HG02885 (cell line): ENCODE measurements at regions not wholly inside any gene's neighbourhood (a gene's known extent, or its start where the extent isn't known, plus 50 kb on each side); places are given as distances from the start of the nearest gene placed in this dataset.
"Not testable (repeated sequence)": the region's sequence is repeated elsewhere in the genome, so short reads cannot be mapped to it uniquely, and the experiment has no call there.

Experiments used
- ATAC-seq: cut with Tn5 transposase; IDR thresholded peaks from one replicate; pipeline ENCODE4 v1.9.1; 2021; ENCODE audit warnings: mild to moderate bottlenecking; ENCODE audit not compliant: unreplicated experiment, poor library complexity

- no peak for ATAC-seq
Measured at GRCh38 chr4:60657041-60657440, 543.1 kb upstream of the ADGRL3 start.

GRCh38 chr4:60657807-60658206 lies 542.3 kb upstream of the ADGRL3 start:
- no peak for ATAC-seq

GRCh38 chr4:60663769-60664168 lies 536.4 kb upstream of the ADGRL3 start:
- ATAC-seq = no peak

GRCh38 chr4:60682901-60683300 lies 517.2 kb upstream of the ADGRL3 start:
- ATAC-seq = no peak

GRCh38 chr4:60683357-60683756 lies 516.8 kb upstream of the ADGRL3 start:
- no peak for ATAC-seq

GRCh38 chr4:60683973-60684372 lies 516.2 kb upstream of the ADGRL3 start:
- no peak for ATAC-seq

- not testable (repeated sequence) for ATAC-seq
Measured at GRCh38 chr4:60696062-60696461, 504.1 kb upstream of the ADGRL3 start.

GRCh38 chr4:60709061-60709460 lies 491.1 kb upstream of the ADGRL3 start:
- no peak for ATAC-seq

GRCh38 chr4:60718874-60719273 lies 481.3 kb upstream of the ADGRL3 start:
- ATAC-seq = no peak

- ATAC-seq = no peak
Measured at GRCh38 chr4:60721685-60722084, 478.4 kb upstream of the ADGRL3 start.

GRCh38 chr4:60723796-60724195 lies 476.3 kb upstream of the ADGRL3 start:
- no peak for ATAC-seq

- ATAC-seq = no peak
Measured at GRCh38 chr4:60724623-60725022, 475.5 kb upstream of the ADGRL3 start.

- ATAC-seq = no peak
Measured at GRCh38 chr4:60726779-60727178, 473.3 kb upstream of the ADGRL3 start.

GRCh38 chr4:60729194-60729593 lies 470.9 kb upstream of the ADGRL3 start:
- no peak for ATAC-seq

GRCh38 chr4:60729764-60730163 lies 470.4 kb upstream of the ADGRL3 start:
- ATAC-seq = not testable (repeated sequence)

GRCh38 chr4:60737858-60738257 lies 462.3 kb upstream of the ADGRL3 start:
- ATAC-seq = no peak

GRCh38 chr4:60743654-60744053 lies 456.5 kb upstream of the ADGRL3 start:
- ATAC-seq = no peak

GRCh38 chr4:60744767-60745166 lies 455.4 kb upstream of the ADGRL3 start:
- ATAC-seq = no peak

GRCh38 chr4:60745800-60746571 lies 454.1 kb upstream of the ADGRL3 start:
- no peak for ATAC-seq

- ATAC-seq = no peak
Measured at GRCh38 chr4:60750962-60751361, 449.2 kb upstream of the ADGRL3 start.

- ATAC-seq = no peak
Measured at GRCh38 chr4:60757986-60758680, 442.0 kb upstream of the ADGRL3 start.
